ENCODE measurements at regions not wholly inside any gene's neighbourhood (a gene's known extent, or its start where the extent isn't known, plus 50 kb on each side); places are given as distances from the start of the nearest gene placed in this dataset.

GRCh38 chr22:49395617-49396016 is 432.1 kb downstream of the BRD1 start:
- TF ChIP-seq POLR2A (IDR thresholded peaks at IDR 0.05): no peak
- no peak for TF ChIP-seq CTCF (IDR thresholded peaks at IDR 0.05)

Data from adrenal gland (tissue), 5 donors.